ENCODE measurements at regions not wholly inside any gene's neighbourhood (a gene's known extent, or its start where the extent isn't known, plus 50 kb on each side); places are given as distances from the start of the nearest gene placed in this dataset.
A peak's percentile ranks its signal among the peaks of the same experiment; 100 is the strongest.

DNA sequence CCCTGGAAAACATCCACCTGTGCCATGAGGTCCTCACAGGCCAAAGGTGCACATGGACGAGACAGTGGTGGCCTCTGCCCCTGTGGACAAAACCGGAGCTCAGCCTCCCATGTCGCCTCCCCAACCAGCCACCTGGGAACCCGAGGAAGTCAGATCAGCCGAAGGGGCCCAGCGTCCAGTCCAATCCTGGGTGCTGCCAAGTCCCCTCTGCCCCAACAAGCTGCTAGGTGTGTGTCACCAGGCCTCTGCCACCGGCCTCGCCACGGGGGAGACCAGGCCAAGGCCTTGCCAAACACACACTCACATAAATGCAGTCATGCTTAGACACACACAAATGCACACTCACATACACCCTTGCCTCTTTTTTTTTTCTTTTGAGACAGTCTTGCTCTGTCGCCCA, 167.8 kb downstream of the RBFOX3 start:
- no peak for DNase-seq (ENCODE audit: low read depth in 1 of 2, low spot score in 1 of 2)
- no peak for TF ChIP-seq CHD2 (IDR thresholded peaks at IDR 0.05; ENCODE audit: low read length, partially characterized antibody)
- TF ChIP-seq MYC (IDR thresholded peaks at IDR 0.05; ENCODE audit: borderline replicate concordance, low read length): no peak
- no peak for TF ChIP-seq MAFK (IDR thresholded peaks at IDR 0.05; ENCODE audit: partially characterized antibody)
- no peak for TF ChIP-seq ZFP36 (IDR thresholded peaks at IDR 0.05; ENCODE audit: borderline replicate concordance, partially characterized antibody)
- TF ChIP-seq KDM5A (IDR thresholded peaks at IDR 0.05): no peak
- TF ChIP-seq, protein P1, sequence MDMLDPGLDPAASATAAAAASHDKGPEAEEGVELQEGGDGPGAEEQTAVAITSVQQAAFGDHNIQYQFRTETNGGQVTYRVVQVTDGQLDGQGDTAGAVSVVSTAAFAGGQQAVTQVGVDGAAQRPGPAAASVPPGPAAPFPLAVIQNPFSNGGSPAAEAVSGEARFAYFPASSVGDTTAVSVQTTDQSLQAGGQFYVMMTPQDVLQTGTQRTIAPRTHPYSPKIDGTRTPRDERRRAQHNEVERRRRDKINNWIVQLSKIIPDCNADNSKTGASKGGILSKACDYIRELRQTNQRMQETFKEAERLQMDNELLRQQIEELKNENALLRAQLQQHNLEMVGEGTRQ (IDR thresholded peaks at IDR 0.05): no peak
- TF ChIP-seq KDM1A (IDR thresholded peaks at IDR 0.05; ENCODE audit: low read depth): no peak
- no peak for TF ChIP-seq SREBF2 (IDR thresholded peaks at IDR 0.05)
- no peak for TF ChIP-seq CEBPB (IDR thresholded peaks at IDR 0.05)
- TF ChIP-seq HMGXB4 (CRISPR knock-in tag; IDR thresholded peaks at IDR 0.05; ENCODE audit: borderline replicate concordance): no peak
- no peak for TF ChIP-seq HES2 (IDR thresholded peaks at IDR 0.05)
- POLR2A ChIA-PET: no interaction called here
- no peaks in the 10 kb centered on the region for H3K9me3 ChIP-seq
- FAIRE-seq: no peak
- WGBS (ENCODE audit: missing lambda C conversion rate): 90% methylated on average over 10 of the region's 10 CpGs
- H3K4me2 ChIP-seq: no peak overlapping the region
- no peak overlapping the region for H3K4me3 ChIP-seq
- peaks cover 6% of the 10 kb centered on the region; the same call in 1 of the 3 replicates for H3K4me1 ChIP-seq
- H3K27ac ChIP-seq: 0 out of 6 replicates have a peak overlapping the region, but pooled peaks of 1 of the 2 experiments have one; percentile 0
- no peak for ATAC-seq
- CTCF ChIA-PET: interaction anchor here (1.2 to 1.4 kb wide), 4 partner anchors 16 to 54 kb away, joined by 3 to 7 read pairs (median 3); no protein-coding TSS in a partner anchor

- H3K4me3 ChIP-seq: no peak overlapping the region
- no peak for FAIRE-seq
- ATAC-seq: no peak
- DNase-seq (ENCODE audit: low read depth in 1 of 2, low spot score in 1 of 2): no peak
- H3K9me3 ChIP-seq: no peaks in the 10 kb centered on the region
- H3K27ac ChIP-seq: 0 out of 6 replicates have a peak overlapping the region, but pooled peaks of 1 of the 2 experiments have one; percentile 20
- POLR2A ChIA-PET: no interaction called here
- H3K4me1 ChIP-seq: peaks cover 14% of the 10 kb centered on the region; the same call in 2 of the 3 replicates
- no peak overlapping the region for H3K4me2 ChIP-seq
- CTCF ChIA-PET: interaction anchor here (1.0 to 1.4 kb wide), 6 partner anchors 16 to 267 kb away, joined by 3 to 7 read pairs (median 4); no protein-coding TSS in a partner anchor
- 90% methylated on average over 13 of the region's 15 CpGs for WGBS (ENCODE audit: missing lambda C conversion rate)
- TF ChIP-seq ELK1 (IDR thresholded peaks at IDR 0.05; ENCODE audit: low read depth, low read length): no peak
- no peak for TF ChIP-seq CBX2 (IDR thresholded peaks at IDR 0.05; ENCODE audit: borderline replicate concordance, low read depth)
- no peak for TF ChIP-seq KDM5A (IDR thresholded peaks at IDR 0.05)
- no peak for TF ChIP-seq TFCP2L1 (CRISPR knock-in tag; IDR thresholded peaks at IDR 0.05)
- TF ChIP-seq POLR2AphosphoS2 (conservative IDR thresholded peaks at IDR 0.05; ENCODE audit: low read length): no peak
- TF ChIP-seq NFE2L2 (conservative IDR thresholded peaks at IDR 0.05; ENCODE audit: low read length): no peak
- no peak for TF ChIP-seq CHD4 (IDR thresholded peaks at IDR 0.05; ENCODE audit: borderline replicate concordance)
- no peak for TF ChIP-seq EHF (CRISPR knock-in tag; IDR thresholded peaks at IDR 0.05)
Measured at GRCh38 chr17:79441356-79442160, 169.3 kb downstream of the RBFOX3 start.

DNA sequence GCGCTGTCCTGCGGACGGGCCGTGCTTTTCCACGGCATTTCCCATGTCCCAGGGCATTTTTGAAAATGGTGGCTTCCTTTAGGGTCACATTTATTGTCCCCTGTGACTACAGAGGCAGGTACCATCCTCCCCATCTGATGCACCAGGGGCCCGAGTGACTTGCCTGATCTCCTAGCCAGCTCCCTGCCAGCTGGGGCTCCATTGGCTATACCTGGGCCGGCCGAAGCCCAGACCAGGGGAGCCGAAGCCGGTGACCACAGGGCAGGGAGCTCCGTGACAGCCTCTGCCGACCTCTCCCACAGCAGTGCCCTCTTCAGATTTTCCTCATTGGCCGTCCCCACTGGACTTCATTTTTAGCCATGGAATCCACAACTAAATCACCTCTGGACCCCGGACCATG, 170.6 kb downstream of the RBFOX3 start:
- no peak overlapping the region for H3K4me2 ChIP-seq
- FAIRE-seq (no peak), ATAC-seq (no peak), DNase-seq (ENCODE audit: low read depth in 1 of 2, low spot score in 1 of 2) (no peak)
- peaks cover 25% of the 10 kb centered on the region for H3K4me1 ChIP-seq
- WGBS (ENCODE audit: missing lambda C conversion rate): 87% methylated on average over 14 of the region's 14 CpGs
- ChIA-PET CTCF (interaction anchor here (1.0 to 1.3 kb wide), 2 partner anchors 49 to 172 kb away, joined by 3 to 4 read pairs; no protein-coding TSS in a partner anchor), POLR2A (no interaction called here)
- H3K9me3 ChIP-seq: no peaks in the 10 kb centered on the region
- TF ChIP-seq ELK1 (IDR thresholded peaks at IDR 0.05; ENCODE audit: low read depth, low read length) (no peak), POLR2A (IDR thresholded peaks at IDR 0.05; ENCODE audit: low read length) (no peak), FOSB (CRISPR knock-in tag; IDR thresholded peaks at IDR 0.05) (no peak), CBX8 (IDR thresholded peaks at IDR 0.05) (no peak), RCOR1 (IDR thresholded peaks at IDR 0.05; ENCODE audit: low read depth, low read length) (no peak)
- H3K4me3 ChIP-seq: no peak overlapping the region
- no peak overlapping the region for H3K27ac ChIP-seq

Data from A549 (cell line).